Keratinocyte (primary cell): ENCODE measurements at regions not wholly inside any gene's neighbourhood (a gene's known extent, or its start where the extent isn't known, plus 50 kb on each side); places are given as distances from the start of the nearest gene placed in this dataset.

ENCODE experiments used
- CTCF ChIP-seq, 3 experiments: IDR thresholded peaks in 1 of 3; conservative IDR thresholded peaks in 1 of 3; optimal IDR thresholded peaks in 1 of 3; 2 replicates in 2 of 3; 3 replicates in 1 of 3; pipeline versions ENCODE3 to v1.5.1; 2011; ENCODE audit warnings: low read length in 3 of 3, mild to moderate bottlenecking in 3 of 3, moderate library complexity in 2 of 3, control low read depth in 1 of 3, inconsistent platforms in 1 of 3; ENCODE audit not compliant: insufficient read depth in 2 of 3; ENCODE audit errors: extremely low read depth in 1 of 3
- EZH2 ChIP-seq: IDR thresholded peaks from one replicate; pipeline ENCODE4 v1.6.1; 2012; ENCODE audit warnings: inconsistent platforms, mild to moderate bottlenecking, low read length, moderate library complexity

- TF ChIP-seq EZH2 (no peak), CTCF (optimal IDR thresholded peaks at IDR 0.05 in 1 of 3, IDR thresholded peaks at IDR 0.05 in 1 of 3, conservative IDR thresholded peaks at IDR 0.05 in 1 of 3; ENCODE audit: extremely low read depth in 1 of 3, insufficient read depth in 2 of 3, low read length in 3 of 3) (no peak)
Measured at GRCh38 chr20:57001126-57001767, 265.2 kb downstream of the BMP7 start.
